ENCODE measurements at regions not wholly inside any gene's neighbourhood (a gene's known extent, or its start where the extent isn't known, plus 50 kb on each side); places are given as distances from the start of the nearest gene placed in this dataset.

GRCh38 chrX:142576615-142577014, 371.5 kb upstream of the MAGEC2 start:
- ChIA-PET CTCF (no interaction called here), POLR2A (no interaction called here)
- Histone ChIP-seq H3K9me1 (replicated peaks; ENCODE audit: control insufficient read depth, extremely low read depth, insufficient read depth, low read length) (no peaks in the 10 kb centered on the region), H3K27me3 (ENCODE audit: control insufficient read depth in 2 of 2, insufficient read depth in 2 of 2, low read length in 2 of 2) (no peaks in the 10 kb centered on the region), H3K4me1 (ENCODE audit: control insufficient read depth, extremely low read depth, insufficient read depth, low read length) (no peaks in the 10 kb centered on the region), H3K4me3 (replicated peaks in 1 of 3; ENCODE audit: insufficient read depth in 1 of 3, low read depth in 1 of 3, low read length in 3 of 3) (no peak overlapping the region), H3K9ac (replicated peaks; ENCODE audit: extremely low read depth, insufficient read depth, low read length) (no peak overlapping the region), H3K36me3 (ENCODE audit: control insufficient read depth in 2 of 2, extremely low read depth in 1 of 2, insufficient read depth in 2 of 2, low read length in 2 of 2) (no peaks in the 10 kb centered on the region), H3K9me3 (replicated peaks; ENCODE audit: control insufficient read depth, insufficient read depth, low read length) (no peaks in the 10 kb centered on the region), H4K20me1 (replicated peaks; ENCODE audit: control insufficient read depth, extremely low read depth, insufficient read depth, low read length) (no peaks in the 10 kb centered on the region), H3K4me2 (ENCODE audit: insufficient read depth, low read length) (no peak overlapping the region), H3K27ac (ENCODE audit: insufficient read depth, low read depth, low read length) (no peak overlapping the region), H3K79me2 (ENCODE audit: control insufficient read depth, insufficient read depth, low read length) (no peaks in the 10 kb centered on the region), H2AFZ (ENCODE audit: low read depth, low read length) (no peak overlapping the region)
- no TSS peak for BruUV-seq (replicated peaks)
- dilution Hi-C loops (cut with MboI; ENCODE audit: extremely low pct_ligation_motif_present, low sequenced_read_pairs) (no loop called here), intact Hi-C loops (cut with micrococcal nuclease) (no loop called here)
- no peak for FAIRE-seq
- TF ChIP-seq POLR2AphosphoS5 (IDR thresholded peaks at IDR 0.05; ENCODE audit: insufficient read depth, low read depth, low read length) (no peak), POLR2A (IDR thresholded peaks at IDR 0.05; ENCODE audit: low read depth, low read length) (no peak), EZH2 (IDR thresholded peaks at IDR 0.05; ENCODE audit: borderline replicate concordance, low read depth, low read length, severe bottlenecking) (no peak), MAX (IDR thresholded peaks at IDR 0.05; ENCODE audit: insufficient read depth, insufficient read length) (no peak), JUN (IDR thresholded peaks at IDR 0.05; ENCODE audit: borderline replicate concordance, insufficient read depth, insufficient read length, low read depth) (no peak), GATA2 (IDR thresholded peaks at IDR 0.05; ENCODE audit: insufficient read depth, insufficient read length, low read depth, low read length) (no peak), FOS (IDR thresholded peaks at IDR 0.05; ENCODE audit: borderline replicate concordance, insufficient read depth, low read length) (no peak)
- no peak for DNase-seq (ENCODE audit: low read depth, low spot score)

- Histone ChIP-seq H3K79me2 (ENCODE audit: control insufficient read depth, insufficient read depth, low read length) (no peaks in the 10 kb centered on the region), H2AFZ (ENCODE audit: low read depth, low read length) (no peak overlapping the region), H3K27ac (ENCODE audit: insufficient read depth, low read depth, low read length) (no peak overlapping the region), H3K4me2 (ENCODE audit: insufficient read depth, low read length) (no peak overlapping the region), H3K4me3 (replicated peaks in 1 of 3; ENCODE audit: insufficient read depth in 1 of 3, low read depth in 1 of 3, low read length in 3 of 3) (no peak overlapping the region), H4K20me1 (replicated peaks; ENCODE audit: control insufficient read depth, extremely low read depth, insufficient read depth, low read length) (no peaks in the 10 kb centered on the region), H3K4me1 (ENCODE audit: control insufficient read depth, extremely low read depth, insufficient read depth, low read length) (no peaks in the 10 kb centered on the region), H3K9me3 (replicated peaks; ENCODE audit: control insufficient read depth, insufficient read depth, low read length) (no peaks in the 10 kb centered on the region), H3K9me1 (replicated peaks; ENCODE audit: control insufficient read depth, extremely low read depth, insufficient read depth, low read length) (no peaks in the 10 kb centered on the region), H3K36me3 (ENCODE audit: control insufficient read depth in 2 of 2, extremely low read depth in 1 of 2, insufficient read depth in 2 of 2, low read length in 2 of 2) (no peaks in the 10 kb centered on the region), H3K27me3 (ENCODE audit: control insufficient read depth in 2 of 2, insufficient read depth in 2 of 2, low read length in 2 of 2) (no peaks in the 10 kb centered on the region), H3K9ac (replicated peaks; ENCODE audit: extremely low read depth, insufficient read depth, low read length) (no peak overlapping the region)
- intact Hi-C loops (cut with micrococcal nuclease) (no loop called here), dilution Hi-C loops (cut with MboI; ENCODE audit: extremely low pct_ligation_motif_present, low sequenced_read_pairs) (no loop called here)
- ChIA-PET CTCF (interaction anchor here (0.6 kb wide), 1 partner anchor 10 kb away, joined by 3 read pairs; no protein-coding TSS in a partner anchor), POLR2A (no interaction called here)
- BruUV-seq (replicated peaks): no TSS peak
- TF ChIP-seq MYC (IDR thresholded peaks at IDR 0.05; ENCODE audit: low read depth, low read length) (no peak), POLR2A (IDR thresholded peaks at IDR 0.05; ENCODE audit: low read depth, low read length) (no peak), GATA2 (IDR thresholded peaks at IDR 0.05; ENCODE audit: insufficient read depth, insufficient read length, low read depth, low read length) (no peak), POLR2AphosphoS5 (IDR thresholded peaks at IDR 0.05; ENCODE audit: insufficient read depth, low read depth, low read length) (no peak), EZH2 (IDR thresholded peaks at IDR 0.05; ENCODE audit: borderline replicate concordance, low read depth, low read length, severe bottlenecking) (no peak), JUN (IDR thresholded peaks at IDR 0.05; ENCODE audit: borderline replicate concordance, insufficient read depth, insufficient read length, low read depth) (no peak), FOS (IDR thresholded peaks at IDR 0.05; ENCODE audit: borderline replicate concordance, insufficient read depth, low read length) (no peak), CTCF (IDR thresholded peaks at IDR 0.05; ENCODE audit: extremely low read depth in 1 of 2, insufficient read depth in 1 of 2, low read depth in 1 of 2, low read length in 2 of 2) (no peak), MAX (IDR thresholded peaks at IDR 0.05; ENCODE audit: insufficient read depth, insufficient read length) (no peak)
- FAIRE-seq (no peak), DNase-seq (ENCODE audit: low read depth, low spot score) (no peak)
Measured at GRCh38 chrX:142549923-142550322, 344.8 kb upstream of the MAGEC2 start.
